Ishikawa (cell line): ENCODE measurements at regions not wholly inside any gene's neighbourhood (a gene's known extent, or its start where the extent isn't known, plus 50 kb on each side); places are given as distances from the start of the nearest gene placed in this dataset.

Experiments used
- EGR1 ChIP-seq: IDR thresholded peaks from 2 replicates; pipeline ENCODE4 v1.6.1; 2012
- FOXM1 ChIP-seq: IDR thresholded peaks from 2 replicates; pipeline ENCODE4 v1.6.1; 2012; ENCODE audit warnings: low read depth, borderline replicate concordance
- TAF1 ChIP-seq: IDR thresholded peaks from 2 replicates; pipeline ENCODE4 v1.6.1; 2012; ENCODE audit warnings: low read depth, mild to moderate bottlenecking
- YY1 ChIP-seq: IDR thresholded peaks from 2 replicates; pipeline ENCODE4 v1.6.1; 2012; ENCODE audit warnings: low read depth

DNA sequence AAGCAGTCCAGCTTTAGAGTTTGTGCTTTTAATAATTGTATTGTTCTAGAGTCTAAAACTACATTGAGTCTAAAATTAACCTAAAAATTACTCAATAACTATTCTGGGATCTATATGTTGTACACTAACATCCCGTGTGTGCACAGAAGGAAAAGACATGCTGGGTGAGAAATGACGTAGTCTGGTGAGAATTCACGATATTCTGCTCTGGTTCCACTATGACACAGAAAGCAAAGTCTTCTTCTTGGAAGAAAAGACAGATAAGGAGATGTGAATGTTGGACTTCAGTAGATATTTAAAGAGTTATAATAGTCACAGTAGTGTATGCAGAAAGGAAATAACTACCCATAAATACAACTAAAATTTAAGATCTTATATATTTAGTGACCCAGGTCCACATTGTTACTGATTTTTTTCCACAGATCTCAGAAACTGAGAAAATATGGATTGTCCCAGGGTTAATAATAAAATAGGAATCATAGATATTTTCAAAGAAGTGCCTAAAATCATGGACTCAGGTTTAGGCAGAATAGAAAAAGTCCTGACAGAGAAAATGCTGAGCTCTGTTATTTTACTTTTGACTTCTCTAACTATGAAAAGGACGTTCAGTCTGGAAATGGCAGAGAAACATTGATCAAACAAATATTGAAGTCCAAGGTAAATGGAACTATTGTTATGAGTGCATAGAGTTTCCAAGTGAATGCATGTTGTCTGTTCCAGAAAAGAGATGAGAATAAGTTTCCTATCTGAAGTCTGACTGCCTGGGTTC lies 170.7 kb downstream of the ANKRD50 start:
- TF ChIP-seq FOXM1 = no peak
- no peak for TF ChIP-seq EGR1
- TF ChIP-seq TAF1 = no peak
- no peak for TF ChIP-seq YY1
